ENCODE measurements at regions not wholly inside any gene's neighbourhood (a gene's known extent, or its start where the extent isn't known, plus 50 kb on each side); places are given as distances from the start of the nearest gene placed in this dataset.
A peak's percentile ranks its signal among the peaks of the same experiment; 100 is the strongest.
"Not testable (repeated sequence)": the region's sequence is repeated elsewhere in the genome, so short reads cannot be mapped to it uniquely, and the experiment has no call there.

- Mint-ChIP-seq H3K36me3 (ENCODE audit: unreplicated experiment) (peaks cover 4% of the 10 kb centered on the region), H3K27ac (ENCODE audit: unreplicated experiment) (no peak overlapping the region), H3K4me3 (ENCODE audit: unreplicated experiment) (no peak overlapping the region), H3K27me3 (ENCODE audit: unreplicated experiment) (no peaks in the 10 kb centered on the region), H3K9me3 (ENCODE audit: unreplicated experiment) (peaks cover 1% of the 10 kb centered on the region), H3K4me1 (ENCODE audit: low read depth, unreplicated experiment) (no peaks in the 10 kb centered on the region)
- TF ChIP-seq CTCF (IDR thresholded peaks at IDR 0.05; ENCODE audit: partially characterized antibody, unreplicated experiment): no peak
- DNase-seq: peak; percentile 22
Observed at GRCh38 chr7:68828575-68828974, 769.7 kb upstream of the AUTS2 start.

- no peak for TF ChIP-seq CTCF (IDR thresholded peaks at IDR 0.05; ENCODE audit: partially characterized antibody, unreplicated experiment)
- Mint-ChIP-seq H3K36me3 (ENCODE audit: unreplicated experiment) (peaks cover 4% of the 10 kb centered on the region), H3K9me3 (ENCODE audit: unreplicated experiment) (peaks cover 2% of the 10 kb centered on the region), H3K27ac (ENCODE audit: unreplicated experiment) (no peak overlapping the region), H3K4me3 (ENCODE audit: unreplicated experiment) (no peak overlapping the region), H3K4me1 (ENCODE audit: low read depth, unreplicated experiment) (no peaks in the 10 kb centered on the region), H3K27me3 (ENCODE audit: unreplicated experiment) (no peaks in the 10 kb centered on the region)
- DNase-seq: no peak
Observed at GRCh38 chr7:68833422-68833821, 764.9 kb upstream of the AUTS2 start.

GRCh38 chr7:68839014-68839413, 759.3 kb upstream of the AUTS2 start:
- peaks cover 2% of the 10 kb centered on the region for H3K9me3 Mint-ChIP-seq (ENCODE audit: unreplicated experiment)
- no peak overlapping the region for H3K4me3 Mint-ChIP-seq (ENCODE audit: unreplicated experiment)
- no peak overlapping the region for H3K27ac Mint-ChIP-seq (ENCODE audit: unreplicated experiment)
- no peaks in the 10 kb centered on the region for H3K36me3 Mint-ChIP-seq (ENCODE audit: unreplicated experiment)
- DNase-seq: no peak
- H3K27me3 Mint-ChIP-seq (ENCODE audit: unreplicated experiment): no peaks in the 10 kb centered on the region
- TF ChIP-seq CTCF (IDR thresholded peaks at IDR 0.05; ENCODE audit: partially characterized antibody, unreplicated experiment): no peak
- H3K4me1 Mint-ChIP-seq (ENCODE audit: low read depth, unreplicated experiment): no peaks in the 10 kb centered on the region

- no peak for TF ChIP-seq CTCF (IDR thresholded peaks at IDR 0.05; ENCODE audit: partially characterized antibody, unreplicated experiment)
- no peaks in the 10 kb centered on the region for H3K27me3 Mint-ChIP-seq (ENCODE audit: unreplicated experiment)
- H3K9me3 Mint-ChIP-seq (ENCODE audit: unreplicated experiment): peaks cover 4% of the 10 kb centered on the region
- no peak for DNase-seq
- H3K4me1 Mint-ChIP-seq (ENCODE audit: low read depth, unreplicated experiment): no peaks in the 10 kb centered on the region
- no peak overlapping the region for H3K4me3 Mint-ChIP-seq (ENCODE audit: unreplicated experiment)
- no peaks in the 10 kb centered on the region for H3K36me3 Mint-ChIP-seq (ENCODE audit: unreplicated experiment)
- no peak overlapping the region for H3K27ac Mint-ChIP-seq (ENCODE audit: unreplicated experiment)
Observed at GRCh38 chr7:68840991-68841390, 757.3 kb upstream of the AUTS2 start.

DNA sequence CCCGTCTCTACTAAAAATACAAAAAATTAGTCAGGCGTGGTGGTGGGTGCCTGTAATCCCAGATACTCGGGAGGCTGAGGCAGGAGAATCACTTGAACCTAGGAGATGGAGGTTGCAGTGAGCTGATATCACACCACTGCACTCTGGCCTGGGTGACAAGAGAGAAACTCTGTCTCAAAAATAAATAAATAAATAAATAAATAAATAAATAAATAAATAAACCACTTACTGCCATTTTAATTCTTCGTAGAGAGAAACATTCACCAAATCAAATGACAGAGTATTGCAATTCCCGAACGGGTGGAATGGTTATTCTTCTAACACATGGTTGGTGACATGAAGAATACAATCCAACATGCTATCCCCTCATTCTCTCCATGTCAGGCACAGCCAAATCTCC, 754.3 kb upstream of the AUTS2 start:
- H3K4me3 Mint-ChIP-seq (ENCODE audit: unreplicated experiment); H3K27me3 Mint-ChIP-seq (ENCODE audit: unreplicated experiment); H3K27ac Mint-ChIP-seq (ENCODE audit: unreplicated experiment); DNase-seq; H3K36me3 Mint-ChIP-seq (ENCODE audit: unreplicated experiment); H3K9me3 Mint-ChIP-seq (ENCODE audit: unreplicated experiment); H3K4me1 Mint-ChIP-seq (ENCODE audit: low read depth, unreplicated experiment): not testable (repeated sequence)

GRCh38 chr7:68846811-68847325, 751.4 kb upstream of the AUTS2 start:
- Mint-ChIP-seq H3K27ac (ENCODE audit: unreplicated experiment) (no peak overlapping the region), H3K4me3 (ENCODE audit: unreplicated experiment) (no peak overlapping the region), H3K27me3 (ENCODE audit: unreplicated experiment) (no peaks in the 10 kb centered on the region), H3K4me1 (ENCODE audit: low read depth, unreplicated experiment) (no peaks in the 10 kb centered on the region), H3K9me3 (ENCODE audit: unreplicated experiment) (peaks cover 3% of the 10 kb centered on the region), H3K36me3 (ENCODE audit: unreplicated experiment) (no peaks in the 10 kb centered on the region)
- DNase-seq: no peak
- TF ChIP-seq CTCF (IDR thresholded peaks at IDR 0.05; ENCODE audit: partially characterized antibody, unreplicated experiment): no peak
